GM18867 (cell line): ENCODE measurements at regions not wholly inside any gene's neighbourhood (a gene's known extent, or its start where the extent isn't known, plus 50 kb on each side); places are given as distances from the start of the nearest gene placed in this dataset.
"Not testable (repeated sequence)": the region's sequence is repeated elsewhere in the genome, so short reads cannot be mapped to it uniquely, and the experiment has no call there.

Source experiments
- ATAC-seq: cut with Tn5 transposase; IDR thresholded peaks from one replicate; pipeline ENCODE4 v1.9.1; 2021; ENCODE audit warnings: mild to moderate bottlenecking, moderate library complexity; ENCODE audit not compliant: unreplicated experiment

DNA sequence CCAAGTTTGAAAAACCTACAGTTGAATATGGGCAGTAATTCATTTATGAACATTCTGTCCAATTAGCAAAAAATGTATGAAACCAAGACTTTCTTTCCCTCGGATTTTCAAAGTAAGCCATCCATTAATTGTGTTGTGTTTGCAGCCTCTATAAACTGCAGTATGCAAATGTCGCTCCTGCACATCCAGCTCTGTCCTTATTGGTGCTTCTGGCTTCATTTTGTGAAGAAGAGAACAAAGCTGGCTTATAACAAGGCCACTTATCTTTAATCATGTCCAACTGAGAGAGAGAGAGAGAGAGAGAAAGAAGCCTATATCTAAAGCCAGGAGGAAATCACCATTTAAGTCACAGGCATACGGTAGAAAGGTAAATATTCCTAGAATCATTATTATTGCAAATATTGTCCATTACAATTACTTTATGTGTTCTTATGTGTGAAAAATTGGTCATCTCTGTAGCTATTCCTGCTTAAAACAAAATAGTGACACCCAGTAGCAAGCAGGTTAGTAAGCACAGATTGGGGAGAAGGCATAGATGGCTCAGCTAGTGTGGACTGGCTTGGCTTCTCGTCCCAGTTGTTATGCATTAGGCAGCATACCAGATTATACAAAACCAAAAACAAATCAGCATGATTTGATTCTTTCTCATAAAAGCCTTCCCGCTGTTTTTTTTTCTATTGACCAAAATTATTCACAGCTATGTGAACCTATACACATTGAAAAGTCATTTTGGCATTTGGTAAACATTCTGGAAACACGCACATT, 726.4 kb upstream of the SOX11 start:
- no peak for ATAC-seq

DNA sequence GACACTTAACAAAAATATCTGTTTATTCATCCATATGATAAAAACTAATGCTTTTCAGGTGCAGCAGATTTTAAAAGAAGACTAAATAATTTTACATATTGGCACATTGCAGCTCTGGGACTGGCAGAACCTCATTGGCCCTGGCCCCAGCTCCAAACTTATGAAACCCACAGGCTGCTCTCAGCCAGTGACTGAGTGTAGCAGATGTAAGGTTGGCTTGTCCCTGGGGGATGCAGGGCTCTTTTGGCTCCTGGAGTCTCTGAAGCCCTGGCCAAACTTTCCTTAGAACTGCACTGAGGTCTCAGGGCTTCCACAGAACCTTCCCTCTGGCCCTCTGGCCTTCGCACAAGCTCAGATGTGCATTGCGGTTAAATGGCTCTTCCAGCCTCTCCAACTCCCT, 725.0 kb upstream of the SOX11 start:
- ATAC-seq: no peak

DNA sequence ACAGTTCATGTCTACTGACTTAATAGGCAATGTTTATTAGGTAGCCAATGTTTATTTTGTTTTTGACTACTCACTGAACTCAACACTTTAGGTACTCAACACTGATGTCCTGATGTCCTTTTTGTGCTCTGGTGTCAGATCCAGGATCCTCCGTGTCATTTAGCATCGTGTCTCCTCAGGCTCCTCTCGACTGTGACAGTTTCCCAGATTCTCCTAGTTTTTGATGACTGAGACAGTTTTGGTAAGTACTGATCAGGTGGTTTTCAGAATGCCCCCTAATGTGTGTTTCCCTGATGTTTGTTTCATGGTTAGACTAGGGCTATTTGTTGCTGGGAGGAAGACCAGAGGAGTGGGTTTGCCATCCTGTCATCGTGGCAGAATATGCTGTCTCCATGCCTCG, 719.7 kb upstream of the SOX11 start:
- no peak for ATAC-seq

DNA sequence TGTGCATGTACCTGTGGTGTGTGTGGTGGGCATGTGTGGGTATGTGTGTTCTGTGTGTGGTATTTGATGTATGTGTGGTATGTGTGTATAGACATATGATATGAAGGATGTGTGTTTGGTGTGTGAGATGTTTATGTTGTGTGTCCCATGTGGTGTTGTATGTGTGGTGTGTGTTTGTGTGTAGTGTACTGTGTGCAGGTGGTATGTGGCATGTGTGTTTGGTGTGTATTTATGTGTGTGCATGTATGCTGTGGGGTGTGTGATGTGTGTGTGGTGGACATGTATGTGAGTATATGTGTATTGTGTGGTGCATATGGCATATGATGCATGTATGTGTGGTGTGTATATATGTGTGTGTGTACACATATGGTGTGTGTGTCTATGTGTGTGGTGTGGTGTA, 718.8 kb upstream of the SOX11 start:
- no peak for ATAC-seq

DNA sequence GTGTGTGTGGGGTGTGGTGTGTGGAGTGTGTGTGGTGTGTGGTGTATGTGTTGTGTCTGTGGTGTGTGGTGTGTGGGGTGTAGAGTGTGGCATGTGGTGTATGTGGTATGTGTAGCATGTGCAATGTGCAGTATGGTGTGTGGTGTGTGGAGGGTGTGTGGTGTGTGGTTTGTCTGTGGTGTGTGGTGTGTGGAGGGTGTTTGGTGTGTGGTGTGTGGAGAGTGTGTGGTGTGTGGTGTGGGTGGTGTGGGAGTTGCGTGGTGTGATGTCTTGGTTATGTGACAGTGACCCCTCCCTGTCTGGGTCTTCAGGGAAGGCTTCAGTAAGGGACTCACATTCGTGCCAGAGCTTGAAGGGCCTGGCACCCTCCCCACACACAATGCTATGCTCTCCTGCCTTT, 718.2 kb upstream of the SOX11 start:
- no peak for ATAC-seq

DNA sequence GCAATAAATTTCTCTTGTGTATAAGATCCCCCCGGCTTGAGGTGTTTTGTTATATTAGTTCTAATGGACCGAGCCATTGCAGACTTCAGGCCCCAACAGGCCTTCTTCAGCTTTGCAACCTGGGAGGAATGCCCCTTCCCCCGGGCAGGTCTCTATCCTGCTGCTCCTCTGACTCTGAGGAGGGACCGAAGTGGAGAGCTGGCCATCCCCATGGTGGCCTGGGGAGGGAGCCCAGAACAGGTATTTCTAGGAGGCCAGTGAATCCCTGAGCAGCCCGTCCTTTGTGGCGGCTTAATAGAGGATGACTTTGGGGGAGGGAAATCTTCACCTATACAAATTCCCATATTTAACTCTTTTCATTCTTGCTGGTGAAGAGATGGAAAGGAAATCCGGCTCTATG, 715.8 kb upstream of the SOX11 start:
- no peak for ATAC-seq

DNA sequence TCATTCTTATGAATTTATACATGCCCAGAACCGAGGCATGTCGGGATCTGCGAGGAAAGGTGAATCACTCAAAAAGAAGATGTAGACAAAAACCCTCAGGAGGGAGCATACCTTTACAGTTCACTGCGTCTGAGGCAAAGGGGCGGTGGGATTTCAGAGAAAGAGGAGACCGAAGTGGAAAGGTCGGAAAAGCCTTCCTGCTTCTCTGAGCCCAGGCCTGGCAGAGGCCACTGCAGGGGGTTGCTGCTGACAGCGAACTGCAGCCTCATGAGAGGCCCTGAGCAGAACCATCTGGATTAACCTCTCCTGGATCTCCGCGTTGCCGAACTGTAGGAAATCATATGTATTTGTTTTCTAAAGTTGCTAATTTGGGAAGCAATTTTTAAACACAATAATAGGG, 713.1 kb upstream of the SOX11 start:
- no peak for ATAC-seq

DNA sequence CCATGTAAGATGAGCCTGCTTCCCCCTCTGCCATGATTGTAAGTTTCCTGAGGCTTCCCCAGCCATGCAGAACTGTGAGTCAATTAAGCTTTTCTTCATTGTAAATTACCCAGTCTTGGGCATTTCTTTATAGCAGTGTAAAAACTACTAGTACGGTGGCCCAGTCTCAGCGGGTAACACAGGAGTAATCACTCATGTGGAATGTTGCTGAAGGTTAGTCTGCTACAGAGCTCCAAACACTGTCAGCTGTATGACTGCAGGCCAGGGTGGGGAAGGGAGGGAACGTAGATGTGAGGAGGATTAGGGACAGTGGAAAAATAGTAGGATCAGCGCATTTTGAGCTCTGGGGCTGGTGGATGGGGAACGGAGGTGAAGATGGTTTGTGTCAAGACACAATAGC, 711.2 kb upstream of the SOX11 start:
- no peak for ATAC-seq

DNA sequence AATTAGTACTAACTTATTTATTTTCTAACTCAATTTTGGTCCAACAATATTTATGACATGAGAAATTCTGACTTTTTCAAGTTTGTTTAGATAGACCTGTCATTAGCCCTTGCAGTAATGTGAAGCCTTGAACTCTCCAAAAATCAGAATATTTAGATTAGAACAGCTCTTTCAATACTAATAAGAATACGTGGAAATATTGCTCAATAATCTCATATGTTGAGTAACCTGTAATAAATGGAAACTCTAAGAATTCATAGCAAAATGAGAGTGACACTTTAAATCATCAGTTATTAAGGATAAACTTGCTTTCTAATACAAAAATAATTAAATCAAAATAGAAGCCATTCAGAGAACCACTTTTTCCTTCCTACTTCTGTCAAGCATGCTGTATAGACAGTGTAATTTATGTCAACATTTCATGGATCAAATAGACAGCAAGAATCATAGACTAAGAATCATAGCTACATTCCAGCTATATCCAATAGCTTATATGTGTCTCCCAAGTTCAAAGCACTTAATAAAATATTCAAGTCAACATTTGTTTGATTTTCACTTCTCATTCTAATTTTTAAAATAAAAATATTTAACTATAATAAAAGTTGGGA, 710.3 kb upstream of the SOX11 start:
- ATAC-seq: no peak

DNA sequence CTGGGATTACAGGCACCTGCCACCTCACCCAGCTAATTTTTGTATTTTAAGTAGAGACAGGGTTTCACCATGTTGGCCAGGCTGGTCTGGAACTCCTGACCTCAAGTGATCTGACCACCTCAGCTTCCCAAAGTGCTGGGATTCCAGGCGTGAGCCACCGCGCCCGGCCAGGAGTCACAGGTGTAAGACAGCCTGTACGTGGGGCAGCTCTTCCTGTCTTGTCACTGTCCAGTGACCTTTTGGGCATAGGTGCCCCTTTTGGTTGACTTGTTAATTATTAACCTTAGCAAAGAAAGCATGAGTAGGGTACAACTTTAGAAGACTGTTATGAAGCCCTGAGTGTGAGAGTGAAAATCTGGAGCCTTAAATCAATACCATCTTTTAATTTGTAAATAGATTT, 703.7 kb upstream of the SOX11 start:
- ATAC-seq: not testable (repeated sequence)

DNA sequence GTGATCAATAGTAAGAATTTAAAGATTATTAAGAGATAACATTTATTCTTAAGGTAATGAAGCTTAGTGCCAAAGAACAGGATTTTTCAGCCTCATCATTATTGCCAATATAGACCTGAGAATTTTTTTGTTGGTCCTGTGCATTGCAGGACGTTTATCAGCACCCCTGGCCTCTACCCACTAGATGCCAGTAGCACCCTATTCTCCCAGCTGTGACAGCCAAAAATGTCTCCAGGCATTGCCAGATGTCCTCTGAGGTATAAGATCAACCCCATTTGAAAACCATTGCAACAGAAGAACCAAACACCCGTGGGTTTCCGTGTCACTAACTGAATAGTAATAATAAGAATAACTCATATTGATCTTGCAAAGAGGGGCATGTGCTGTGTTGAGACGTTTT, 700.0 kb upstream of the SOX11 start:
- no peak for ATAC-seq

DNA sequence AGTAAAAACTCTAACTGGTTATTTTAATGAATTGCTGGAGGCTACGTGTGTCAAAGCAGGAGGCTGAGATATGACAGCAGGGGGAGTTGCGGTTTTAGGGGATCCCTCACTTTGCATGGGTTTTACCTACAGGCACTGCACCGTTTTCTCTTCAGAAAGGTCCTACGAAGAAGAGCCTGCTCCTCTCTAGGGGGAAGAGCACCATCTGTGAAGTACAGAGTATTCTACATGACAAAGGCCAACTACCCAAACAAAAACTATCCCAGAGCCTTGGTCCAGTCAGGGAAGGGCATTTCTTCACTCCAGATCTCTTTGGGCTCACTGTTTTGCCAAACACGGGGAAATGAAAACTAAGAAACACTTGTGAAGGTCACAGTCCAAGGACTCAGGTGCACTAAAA, 696.7 kb upstream of the SOX11 start:
- ATAC-seq: no peak

DNA sequence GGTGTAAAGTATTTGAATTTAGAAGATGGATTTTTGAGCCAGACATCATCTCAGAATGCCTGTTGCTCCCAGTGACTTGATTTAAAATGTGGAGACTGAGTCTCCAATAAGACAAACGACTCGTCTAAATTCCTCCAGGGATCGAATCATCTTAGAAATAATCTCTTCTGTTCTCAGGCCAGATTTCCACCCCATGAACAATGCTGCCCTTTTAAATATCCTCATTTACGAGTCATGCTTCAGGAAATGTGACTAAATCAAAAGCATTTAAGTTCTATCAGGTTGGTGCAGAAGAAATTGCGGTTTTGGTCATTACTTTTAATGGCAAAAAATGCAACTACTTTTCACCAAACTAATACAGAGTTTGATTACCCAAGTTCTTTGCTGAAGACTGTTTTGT, 684.6 kb upstream of the SOX11 start:
- no peak for ATAC-seq

DNA sequence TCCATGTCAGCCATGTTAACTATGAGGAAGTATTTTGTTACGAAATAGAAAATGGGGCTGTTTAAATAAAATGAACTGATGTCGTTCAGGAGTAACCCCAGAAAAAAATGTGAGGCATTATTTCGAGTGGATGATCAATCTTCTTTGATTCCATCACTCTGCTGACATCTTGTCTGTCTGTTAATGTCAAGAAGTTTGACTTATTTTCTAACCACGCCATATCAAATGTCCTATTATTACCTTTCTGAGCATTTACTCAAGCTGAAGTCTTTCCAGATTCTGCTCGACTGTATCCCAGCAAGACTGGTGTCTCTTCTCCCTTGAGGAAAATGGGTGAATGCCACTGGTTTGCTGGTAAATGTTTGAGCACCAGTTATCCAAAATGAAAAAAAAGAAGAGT, 672.9 kb upstream of the SOX11 start:
- no peak for ATAC-seq

DNA sequence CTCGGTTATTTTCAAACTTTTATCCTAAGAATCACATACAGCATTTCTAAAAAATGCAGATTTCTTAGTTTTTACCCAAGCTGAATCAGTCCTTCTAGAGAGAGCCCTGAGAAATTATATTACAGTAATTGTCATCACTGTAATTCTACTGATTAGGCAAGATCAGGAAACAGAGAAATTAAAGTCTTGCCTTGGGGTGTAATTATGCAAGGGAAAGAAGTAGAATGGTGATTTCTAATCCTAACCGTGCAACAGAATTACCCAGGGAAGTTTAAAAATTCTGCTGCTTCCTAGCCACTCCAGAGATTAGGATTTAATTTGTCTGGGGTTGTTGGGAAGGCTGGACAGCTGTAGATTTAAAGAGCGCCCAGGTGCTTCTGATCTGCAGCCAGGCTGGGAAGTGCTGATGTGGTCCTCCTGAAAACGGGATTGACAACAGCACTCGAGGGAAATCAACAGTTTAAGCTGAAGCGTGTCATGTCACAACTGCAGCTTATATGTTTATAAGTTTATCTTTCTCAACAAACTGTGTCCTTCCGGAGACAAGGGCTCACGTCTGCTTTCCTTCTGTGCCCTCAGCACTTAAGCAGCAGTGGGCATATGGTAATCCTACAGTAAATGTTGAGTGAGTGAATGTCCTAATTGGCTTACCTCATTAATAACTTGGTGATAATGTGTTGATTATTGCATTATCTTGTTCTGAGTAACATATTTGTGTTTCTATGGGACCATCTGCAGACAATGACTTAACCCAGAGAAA, 671.9 kb upstream of the SOX11 start:
- ATAC-seq: no peak

DNA sequence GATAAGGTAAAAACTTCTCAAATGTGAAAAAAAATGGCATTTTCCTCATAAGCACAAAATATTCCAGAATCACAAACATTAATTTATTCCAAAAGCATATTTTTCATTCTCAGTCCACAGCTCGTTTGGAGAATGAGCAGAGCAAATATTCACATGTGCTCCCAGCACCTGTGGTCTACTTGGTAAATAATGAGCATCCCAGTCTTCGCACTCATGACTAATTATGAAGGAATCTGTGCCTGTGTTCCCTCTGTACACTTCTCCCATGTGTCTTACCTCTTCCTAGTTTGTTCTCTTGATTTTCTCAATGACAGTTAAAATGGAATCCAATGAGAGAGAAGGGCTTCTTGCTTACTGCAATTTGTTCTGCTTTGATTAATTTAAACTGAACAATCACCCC, 671.0 kb upstream of the SOX11 start:
- ATAC-seq: no peak

DNA sequence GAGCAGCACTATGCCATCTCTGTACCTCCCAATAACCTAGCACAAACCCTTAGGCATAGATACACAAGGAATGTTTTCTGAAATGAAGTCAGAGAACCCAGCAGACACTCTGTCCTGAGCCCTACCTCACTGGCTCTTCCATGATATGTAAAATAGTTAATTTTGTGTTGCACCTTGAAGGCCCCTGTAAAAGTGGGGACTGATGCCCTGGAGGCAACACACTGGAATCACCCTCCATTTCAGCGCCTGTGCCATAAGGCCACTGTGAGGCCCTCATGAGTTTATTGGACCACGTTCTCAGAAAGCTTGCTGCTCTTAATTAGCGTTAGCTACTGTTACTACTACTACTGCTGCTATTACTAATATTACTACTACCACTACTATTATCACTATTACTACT, 670.1 kb upstream of the SOX11 start:
- no peak for ATAC-seq

DNA sequence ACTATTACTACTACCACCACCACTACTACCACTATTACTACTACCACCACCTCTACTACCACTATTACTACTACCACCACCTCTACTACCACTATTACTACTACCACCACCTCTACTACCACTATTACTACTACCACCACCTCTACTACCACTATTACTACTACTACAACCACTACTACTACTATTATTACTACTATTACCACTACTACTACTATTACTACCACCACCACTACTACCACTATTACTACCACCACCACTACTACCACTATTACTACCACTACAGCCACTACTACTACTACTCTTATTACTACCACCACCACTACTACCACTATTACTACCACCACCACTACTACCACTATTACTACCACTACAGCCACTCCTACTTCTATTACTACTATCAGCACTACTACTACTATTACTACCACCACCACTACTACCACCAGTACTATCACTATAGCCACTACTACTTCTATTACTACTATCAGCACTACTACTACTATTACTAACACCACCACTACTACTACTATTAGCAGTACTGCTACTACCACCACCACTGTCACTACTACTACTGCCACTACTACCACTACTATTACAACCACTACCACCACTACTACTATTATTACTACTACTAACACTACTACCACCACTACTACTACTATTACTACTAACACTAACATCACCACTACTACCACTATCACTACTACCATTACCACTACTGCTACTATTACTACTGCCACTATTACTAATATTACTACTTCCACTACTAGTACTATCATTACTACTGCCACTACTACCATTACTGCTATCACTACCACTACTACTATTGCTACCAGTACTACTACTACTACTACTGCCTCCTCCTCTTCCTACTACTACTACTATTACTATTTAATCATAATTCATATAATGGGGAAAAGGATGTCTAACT, 669.2 kb upstream of the SOX11 start:
- not testable (repeated sequence) for ATAC-seq

DNA sequence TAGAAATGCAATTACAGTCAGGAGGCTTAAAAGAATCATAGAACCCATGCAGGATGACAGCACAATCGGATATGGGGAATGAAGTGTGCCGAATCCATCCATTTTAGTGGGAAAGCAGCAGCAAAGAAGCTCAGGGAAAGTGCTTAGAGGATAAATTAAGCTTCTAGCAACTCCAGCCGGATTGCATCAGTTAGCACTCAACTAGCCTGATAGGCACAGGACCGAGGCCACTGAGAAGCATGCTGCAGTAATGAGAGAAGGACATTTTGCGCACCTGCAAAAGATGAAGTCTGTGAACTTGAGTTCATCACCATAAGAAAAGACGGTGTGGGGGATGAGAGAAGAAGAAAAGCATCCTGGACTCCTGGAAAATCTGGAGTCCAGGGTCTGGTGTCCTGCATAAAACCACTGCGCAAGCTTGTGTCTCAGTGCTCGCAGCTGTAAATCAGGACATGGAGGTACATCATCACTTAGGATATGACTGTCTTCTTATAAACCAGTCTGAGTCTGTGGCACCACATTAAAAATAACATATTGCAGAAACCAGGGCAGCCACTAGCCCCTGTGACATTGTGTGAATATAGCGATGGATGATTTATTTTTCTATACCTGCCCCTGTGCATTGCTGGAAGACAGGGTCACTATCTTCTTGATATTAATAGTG, 665.5 kb upstream of the SOX11 start:
- no peak for ATAC-seq

DNA sequence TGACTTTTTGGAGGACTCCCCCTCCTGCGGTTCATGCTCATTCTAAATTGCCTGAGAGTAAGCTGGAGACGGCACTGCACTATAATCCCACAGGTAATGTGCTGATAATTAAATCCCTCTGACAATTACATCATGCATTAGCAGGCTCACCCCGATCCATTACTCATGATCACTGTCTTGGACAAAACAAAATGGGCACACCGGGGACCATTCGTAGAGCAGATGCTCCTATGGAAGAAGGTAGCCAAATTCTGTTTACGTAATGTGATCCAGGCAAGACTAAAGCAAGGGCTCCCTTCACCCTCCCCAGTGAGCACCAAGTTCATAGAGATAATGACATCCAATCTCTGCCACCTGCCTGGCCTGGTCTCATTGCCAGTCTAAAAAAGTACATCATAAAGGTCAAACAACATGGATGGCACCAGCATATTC, 657.1 kb upstream of the SOX11 start:
- ATAC-seq: no peak

DNA sequence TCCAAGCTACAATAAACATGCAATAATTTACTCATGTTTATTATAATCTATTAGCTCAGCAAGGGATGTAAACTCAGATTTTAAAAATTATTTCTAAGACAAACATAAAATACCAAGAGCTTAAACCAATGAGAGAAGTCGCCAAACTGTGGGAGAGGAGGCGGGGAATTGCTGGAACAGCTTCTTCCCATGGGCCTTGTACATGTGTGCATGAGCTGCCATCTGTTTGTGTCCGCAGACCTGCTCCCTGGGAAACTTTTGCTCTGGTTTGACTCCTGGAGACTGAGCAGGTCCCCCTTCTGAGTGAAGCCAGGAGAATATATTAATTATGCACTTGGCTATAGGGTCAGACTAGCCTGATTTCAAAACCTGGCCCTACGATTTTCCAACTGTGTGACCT, 655.9 kb upstream of the SOX11 start:
- ATAC-seq: no peak
